HEK293 (cell line): ENCODE measurements at regions not wholly inside any gene's neighbourhood (a gene's known extent, or its start where the extent isn't known, plus 50 kb on each side); places are given as distances from the start of the nearest gene placed in this dataset.

Source experiments
- HOXA7 ChIP-seq: sonication (generic); formaldehyde crosslinking; IDR thresholded peaks from 2 replicates; pipeline ENCODE4 v1.8.1; 2022; ENCODE audit warnings: missing genetic modification reagents, borderline replicate concordance
- ZNF571 ChIP-seq: fragments of 450-650 bp; formaldehyde crosslinking; IDR thresholded peaks from 2 replicates; pipeline ENCODE4 v1.5.0; 2017; ENCODE audit warnings: missing biosample characterization, missing genetic modification characterization

GRCh38 chr3:102810937-102811336, 376.1 kb downstream of the ZPLD1 start:
- TF ChIP-seq HOXA7 (CRISPR knock-in tag) (no peak), ZNF571 (no peak)
